GM10266 (cell line): ENCODE measurements at regions not wholly inside any gene's neighbourhood (a gene's known extent, or its start where the extent isn't known, plus 50 kb on each side); places are given as distances from the start of the nearest gene placed in this dataset.
"Not testable (repeated sequence)": the region's sequence is repeated elsewhere in the genome, so short reads cannot be mapped to it uniquely, and the experiment has no call there.

Source experiments
- DNase-seq: peaks from one replicate; pipeline ENCODE4 v3.0.0; 2012; ENCODE audit errors: extremely low spot score
- TF ChIP-seq, protein P1 (sequence below): IDR thresholded peaks from 2 replicates; pipeline ENCODE4 v1.5.1; 2012; ENCODE audit warnings: mild to moderate bottlenecking, low read depth; ENCODE audit not compliant: control insufficient read depth, insufficient read depth; ENCODE audit errors: missing control alignments

- DNase-seq = no peak
- TF ChIP-seq, protein P1, sequence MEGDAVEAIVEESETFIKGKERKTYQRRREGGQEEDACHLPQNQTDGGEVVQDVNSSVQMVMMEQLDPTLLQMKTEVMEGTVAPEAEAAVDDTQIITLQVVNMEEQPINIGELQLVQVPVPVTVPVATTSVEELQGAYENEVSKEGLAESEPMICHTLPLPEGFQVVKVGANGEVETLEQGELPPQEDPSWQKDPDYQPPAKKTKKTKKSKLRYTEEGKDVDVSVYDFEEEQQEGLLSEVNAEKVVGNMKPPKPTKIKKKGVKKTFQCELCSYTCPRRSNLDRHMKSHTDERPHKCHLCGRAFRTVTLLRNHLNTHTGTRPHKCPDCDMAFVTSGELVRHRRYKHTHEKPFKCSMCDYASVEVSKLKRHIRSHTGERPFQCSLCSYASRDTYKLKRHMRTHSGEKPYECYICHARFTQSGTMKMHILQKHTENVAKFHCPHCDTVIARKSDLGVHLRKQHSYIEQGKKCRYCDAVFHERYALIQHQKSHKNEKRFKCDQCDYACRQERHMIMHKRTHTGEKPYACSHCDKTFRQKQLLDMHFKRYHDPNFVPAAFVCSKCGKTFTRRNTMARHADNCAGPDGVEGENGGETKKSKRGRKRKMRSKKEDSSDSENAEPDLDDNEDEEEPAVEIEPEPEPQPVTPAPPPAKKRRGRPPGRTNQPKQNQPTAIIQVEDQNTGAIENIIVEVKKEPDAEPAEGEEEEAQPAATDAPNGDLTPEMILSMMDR = no peak
Observed at GRCh38 chr13:72622546-72622945, 104.9 kb downstream of the MZT1 start.

- no peak for DNase-seq
- TF ChIP-seq, protein P1 = no peak
Observed at GRCh38 chr13:72620874-72621273, 106.6 kb downstream of the MZT1 start.

- TF ChIP-seq, protein P1 = no peak
- no peak for DNase-seq
Observed at GRCh38 chr13:72617951-72618350, 109.5 kb downstream of the MZT1 start.

DNA sequence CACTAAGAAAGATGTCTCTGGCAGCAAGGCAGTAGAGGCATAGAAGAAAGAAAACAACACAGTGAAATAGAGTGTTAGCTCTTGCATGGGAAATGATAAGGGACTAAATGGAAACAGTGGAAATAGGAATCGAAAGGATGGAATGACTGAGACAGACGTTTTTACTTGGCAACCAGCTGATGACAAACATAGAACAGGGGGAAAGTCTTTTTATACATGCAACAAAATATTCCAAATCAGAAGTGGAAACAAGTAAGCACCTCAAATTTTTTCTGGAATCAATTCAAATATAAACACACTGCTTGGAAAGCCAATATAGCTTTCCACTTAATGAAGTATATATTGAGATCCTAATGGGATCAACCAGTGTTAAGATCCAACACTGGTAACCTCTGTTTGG is 110.2 kb downstream of the MZT1 start:
- TF ChIP-seq, protein P1 = no peak
- DNase-seq = no peak

GRCh38 chr13:72610251-72610891 is 117.1 kb downstream of the MZT1 start:
- not testable (repeated sequence) for DNase-seq

GRCh38 chr13:72599178-72599743 is 128.2 kb downstream of the MZT1 start:
- no peak for DNase-seq
- TF ChIP-seq, protein P1 = no peak

DNA sequence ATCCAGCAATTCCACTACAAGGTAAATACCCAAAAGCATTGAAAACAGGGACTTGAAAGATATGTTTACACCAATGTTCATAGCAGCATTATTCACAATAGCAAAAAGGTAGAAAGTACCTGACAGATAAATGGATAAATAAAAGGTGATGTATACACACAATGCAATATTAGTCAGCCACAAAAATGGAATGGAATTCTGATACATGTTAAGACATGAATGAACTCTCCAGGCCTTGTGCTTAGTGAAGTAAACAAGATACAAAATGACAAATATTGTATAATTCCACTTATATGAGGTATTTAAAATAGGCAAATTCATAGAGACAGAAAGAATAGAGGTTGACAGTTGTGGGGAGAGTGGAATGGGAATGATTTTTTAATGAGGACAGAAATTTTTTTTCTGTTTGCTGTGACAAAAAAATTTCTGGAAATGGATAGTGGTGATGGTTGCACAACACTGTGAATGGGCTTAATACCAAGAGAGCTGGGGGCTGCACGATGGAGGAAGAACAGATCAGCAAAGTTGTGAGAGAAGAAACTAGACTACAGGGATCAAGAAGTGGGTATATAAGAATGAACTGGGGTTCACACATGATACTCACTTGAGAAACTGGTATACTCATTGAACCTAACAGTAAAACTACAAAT is 137.2 kb downstream of the MZT1 start:
- DNase-seq = no peak
- TF ChIP-seq, protein P1 = no peak
